Body of pancreas (tissue), 4 donors: ENCODE measurements at regions not wholly inside any gene's neighbourhood (a gene's known extent, or its start where the extent isn't known, plus 50 kb on each side); places are given as distances from the start of the nearest gene placed in this dataset.
A peak's percentile ranks its signal among the peaks of the same experiment; 100 is the strongest.

Source experiments
- ATAC-seq: fragments of 150-250 bp; one replicate; pipeline ENCODE4 v1.9.1; 2016
- DNase-seq, 4 donors: peaks; one replicate each; pipeline ENCODE4 v3.0.0-alpha.2; 2019
- H3K27ac ChIP-seq, 4 donors: fragments of 200-600 bp; sonication (generic); 1 replicate in 3 of 4; 2 replicates in 1 of 4; pipeline versions ENCODE4 v1.5.1 to v1.6.1; 2016 to 2019; ENCODE audit warnings: mild to moderate bottlenecking in 1 of 4, mixed read lengths in 1 of 4, moderate library complexity in 1 of 4
- H3K27me3 ChIP-seq, 2 donors: fragments of 200-600 bp; sonication (generic); one replicate each; pipeline ENCODE4 v1.6.0; 2016; ENCODE audit warnings: mild to moderate bottlenecking in 1 of 2
- H3K36me3 ChIP-seq, 2 donors: fragments of 200-600 bp; sonication (generic); replicated peaks in 1 of 2; 2 replicates each; pipeline ENCODE4 v1.5.1; 2016; ENCODE audit warnings: low read depth in 2 of 2; ENCODE audit not compliant: insufficient read depth in 1 of 2
- H3K4me1 ChIP-seq: fragments of 200-600 bp; sonication (generic); one replicate; pipeline ENCODE4 v1.6.0; 2016
- H3K4me3 ChIP-seq, 2 donors: fragments of 200-600 bp; sonication (generic); 1 replicate in 1 of 2; 2 replicates in 1 of 2; pipeline ENCODE4 v1.5.1; 2016 to 2019
- H3K9me3 ChIP-seq, 3 donors: fragments of 200-600 bp; sonication (generic); 1 replicate in 2 of 3; 2 replicates in 1 of 3; pipeline ENCODE4 v1.5.1; 2016
- POLR2A ChIP-seq, 3 donors: fragments of 450-650 bp; IDR thresholded peaks; one replicate each; pipeline ENCODE4 v1.6.1; 2016; ENCODE audit warnings: antibody characterized with exemption in 3 of 3, mild to moderate bottlenecking in 2 of 3
- WGBS, 2 donors: methylation state at CpG; one replicate each; pipeline ENCODE4 v1.1.5; 2017; 5-methylcytosine and 5-hydroxymethylcytosine counted together
- intact Hi-C: fragments of 100-400 bp; cut with DNase I; formaldehyde crosslinking; loops from one replicate; pipeline ENCODE4 v1.15.1; 2023
- TF ChIP-seq, protein P1 (sequence below), 7 experiments: fragments of 450-650 bp in 4 of 7; fragments of 200-600 bp in 3 of 7; sonication (generic) in 3 of 7; IDR thresholded peaks; one replicate each; pipeline ENCODE4 v1.5.1; 2016 to 2019; ENCODE audit warnings: antibody characterized with exemption in 7 of 7

DNA sequence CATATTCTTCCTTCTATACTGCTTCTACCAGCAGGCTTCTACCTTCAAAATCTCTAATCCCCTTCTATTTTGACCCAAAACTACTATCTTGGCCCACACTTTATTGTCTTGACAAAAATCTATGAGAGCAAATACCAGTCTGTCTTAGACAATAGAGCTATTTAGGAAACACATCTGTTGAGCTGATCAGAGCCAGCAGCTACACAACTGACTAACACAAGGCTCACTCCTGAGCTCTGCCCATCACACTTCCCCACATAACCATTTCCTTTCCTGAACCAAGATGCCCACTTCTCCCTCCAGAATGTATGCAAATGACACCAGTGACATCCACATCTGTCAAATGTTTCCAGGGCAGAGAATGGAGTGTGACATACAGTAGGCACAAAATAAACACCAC lies 293.9 kb upstream of the HSFY2 start:
- H3K27ac ChIP-seq = peak overlapping the region in 2 of 4 donors; percentile 71 to 74
- ATAC-seq (no peak), DNase-seq (no peak)
- H3K4me3 ChIP-seq = no peak overlapping the region
- intact Hi-C loops = no loop called here
- no peaks in the 10 kb centered on the region for H3K27me3 ChIP-seq
- TF ChIP-seq, protein P1, sequence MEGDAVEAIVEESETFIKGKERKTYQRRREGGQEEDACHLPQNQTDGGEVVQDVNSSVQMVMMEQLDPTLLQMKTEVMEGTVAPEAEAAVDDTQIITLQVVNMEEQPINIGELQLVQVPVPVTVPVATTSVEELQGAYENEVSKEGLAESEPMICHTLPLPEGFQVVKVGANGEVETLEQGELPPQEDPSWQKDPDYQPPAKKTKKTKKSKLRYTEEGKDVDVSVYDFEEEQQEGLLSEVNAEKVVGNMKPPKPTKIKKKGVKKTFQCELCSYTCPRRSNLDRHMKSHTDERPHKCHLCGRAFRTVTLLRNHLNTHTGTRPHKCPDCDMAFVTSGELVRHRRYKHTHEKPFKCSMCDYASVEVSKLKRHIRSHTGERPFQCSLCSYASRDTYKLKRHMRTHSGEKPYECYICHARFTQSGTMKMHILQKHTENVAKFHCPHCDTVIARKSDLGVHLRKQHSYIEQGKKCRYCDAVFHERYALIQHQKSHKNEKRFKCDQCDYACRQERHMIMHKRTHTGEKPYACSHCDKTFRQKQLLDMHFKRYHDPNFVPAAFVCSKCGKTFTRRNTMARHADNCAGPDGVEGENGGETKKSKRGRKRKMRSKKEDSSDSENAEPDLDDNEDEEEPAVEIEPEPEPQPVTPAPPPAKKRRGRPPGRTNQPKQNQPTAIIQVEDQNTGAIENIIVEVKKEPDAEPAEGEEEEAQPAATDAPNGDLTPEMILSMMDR (IDR thresholded peaks at IDR 0.05) = no peak
- TF ChIP-seq POLR2A (IDR thresholded peaks at IDR 0.05) = no peak
- no peaks in the 10 kb centered on the region for H3K36me3 ChIP-seq
- H3K4me1 ChIP-seq = peaks cover 9% of the 10 kb centered on the region
- no peaks in the 10 kb centered on the region for H3K9me3 ChIP-seq

DNA sequence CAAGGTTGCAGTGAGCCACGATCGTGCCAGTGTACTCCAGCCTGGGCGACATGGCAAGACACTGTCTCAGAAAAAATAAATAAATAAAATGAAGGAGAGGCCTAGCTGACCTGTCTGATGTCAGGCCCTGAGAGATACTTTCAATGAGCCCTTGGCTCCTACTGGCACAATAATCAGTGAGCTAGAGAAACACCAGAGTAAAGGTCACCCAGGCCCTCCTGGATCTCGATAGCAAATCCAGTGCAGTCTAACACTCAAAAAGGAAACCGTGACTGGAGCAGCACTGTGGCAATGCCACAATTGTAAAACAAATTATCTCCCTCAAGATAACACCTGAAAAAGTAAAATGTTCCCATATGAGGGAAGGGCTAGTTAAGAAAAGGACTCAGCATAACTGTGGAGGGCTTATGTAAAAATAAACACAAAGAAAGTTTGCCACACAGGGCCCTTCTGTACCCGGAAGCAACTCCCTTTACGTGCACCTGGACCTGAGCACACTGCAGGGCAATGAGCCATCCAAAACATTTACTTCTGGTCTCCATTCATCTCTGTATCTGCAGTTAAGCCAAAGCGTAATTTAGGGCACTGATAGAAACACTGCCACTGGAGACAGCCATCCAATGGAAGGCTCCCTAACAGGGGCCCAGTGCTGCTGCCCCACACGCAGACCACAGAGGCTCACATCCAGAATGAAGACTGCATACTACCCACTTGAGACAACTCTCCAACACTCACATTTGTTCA lies 293.1 kb upstream of the HSFY2 start:
- peak; percentile 75 for ATAC-seq
- peak in 2 of 4 donors; percentile 17 to 46 for DNase-seq
- Histone ChIP-seq H3K27ac (peak overlapping the region in 2 of 4 donors; percentile 71 to 74), H3K9me3 (no peaks in the 10 kb centered on the region), H3K4me3 (no peak overlapping the region), H3K4me1 (peaks cover 9% of the 10 kb centered on the region), H3K27me3 (no peaks in the 10 kb centered on the region), H3K36me3 (no peaks in the 10 kb centered on the region)
- intact Hi-C loops = no loop called here
- WGBS, 2 donors = 21 to 42% methylated on average over 3 to 9 of the region's 9 CpGs
- TF ChIP-seq POLR2A (IDR thresholded peaks at IDR 0.05) = no peak
- TF ChIP-seq, protein P1 (IDR thresholded peaks at IDR 0.05) = no peak

DNA sequence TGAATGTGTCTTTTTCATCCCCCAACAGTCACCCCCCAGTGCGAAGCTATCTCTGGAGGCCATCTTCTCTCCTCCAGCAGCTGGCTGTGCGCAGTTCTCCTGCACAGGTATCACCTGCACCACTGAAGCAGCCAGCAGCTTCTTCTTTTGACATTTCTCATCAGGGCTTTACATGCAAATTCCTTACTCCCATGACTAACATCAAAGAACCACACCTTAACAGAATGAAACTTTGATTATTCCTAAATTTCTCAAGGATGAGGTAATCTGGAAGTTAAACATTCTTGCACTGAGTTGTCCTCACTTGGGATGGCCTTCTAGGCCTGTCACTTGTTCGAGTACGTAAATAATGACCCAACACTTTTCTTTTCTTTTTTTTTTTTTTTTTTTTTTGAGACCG lies 291.6 kb upstream of the HSFY2 start:
- peaks cover 9% of the 10 kb centered on the region for H3K4me1 ChIP-seq
- WGBS, 2 donors = 82 to 92% methylated on average over 4 of the region's 5 CpGs
- ATAC-seq (no peak), DNase-seq (no peak)
- H3K27ac ChIP-seq = no peak overlapping the region
- intact Hi-C loops = no loop called here
- no peaks in the 10 kb centered on the region for H3K36me3 ChIP-seq
- H3K4me3 ChIP-seq = no peak overlapping the region
- no peaks in the 10 kb centered on the region for H3K9me3 ChIP-seq
- no peak for TF ChIP-seq POLR2A (IDR thresholded peaks at IDR 0.05)
- TF ChIP-seq, protein P1 (IDR thresholded peaks at IDR 0.05) = no peak
- H3K27me3 ChIP-seq = no peaks in the 10 kb centered on the region

DNA sequence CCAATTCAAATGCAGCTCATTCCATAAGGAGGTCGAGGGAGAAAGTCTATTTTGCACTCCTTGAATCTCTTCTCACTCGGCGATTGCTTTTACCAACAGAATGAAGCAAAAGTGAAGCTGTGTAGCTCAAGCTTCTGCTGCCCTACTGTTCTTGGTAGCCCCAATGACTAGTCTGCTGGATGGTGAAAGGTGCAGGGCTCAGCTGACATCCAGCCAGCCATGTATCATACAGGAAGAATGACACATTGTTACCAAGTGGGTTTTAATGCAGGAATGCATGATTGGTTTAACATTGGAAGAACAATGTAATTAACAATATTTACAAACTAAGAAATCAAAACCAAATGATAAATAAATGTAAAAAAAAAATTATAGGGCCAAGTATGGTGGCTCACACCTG lies 286.2 kb upstream of the HSFY2 start:
- Histone ChIP-seq H3K9me3 (no peaks in the 10 kb centered on the region), H3K4me1 (peaks cover 3% of the 10 kb centered on the region), H3K4me3 (no peak overlapping the region), H3K36me3 (no peaks in the 10 kb centered on the region), H3K27ac (no peak overlapping the region), H3K27me3 (no peaks in the 10 kb centered on the region)
- intact Hi-C loops = no loop called here
- TF ChIP-seq, protein P1 (IDR thresholded peaks at IDR 0.05) = no peak
- no peak for TF ChIP-seq POLR2A (IDR thresholded peaks at IDR 0.05)
- ATAC-seq = no peak
- WGBS, 2 donors = 78 to 87% methylated on average over 3 of the region's 3 CpGs
- DNase-seq = no peak

DNA sequence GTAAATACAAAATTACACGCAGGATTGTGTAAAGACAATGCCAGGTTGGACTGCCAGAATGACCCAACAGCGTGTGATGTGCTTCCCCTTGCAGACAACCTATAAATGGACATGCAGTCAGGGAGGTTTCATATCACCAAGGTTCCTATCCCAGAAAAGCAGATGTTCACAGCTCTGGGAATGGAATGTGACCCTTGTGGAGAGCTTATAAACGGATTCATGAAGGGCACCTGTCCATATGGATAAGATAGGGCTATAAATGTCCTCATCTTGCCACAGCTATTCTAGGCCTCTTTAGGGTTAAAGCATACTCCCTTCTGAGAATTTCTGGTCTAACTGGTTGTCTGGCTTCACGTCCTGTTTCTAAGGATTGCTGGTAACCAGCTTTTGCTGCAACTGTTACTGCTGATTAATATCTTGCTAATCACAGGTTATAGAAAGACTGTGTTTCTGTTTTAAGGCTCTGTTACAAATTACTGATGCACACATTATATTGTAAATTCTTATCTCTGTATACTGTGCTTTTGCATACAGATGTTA lies 285.4 kb upstream of the HSFY2 start:
- Histone ChIP-seq H3K36me3 (no peaks in the 10 kb centered on the region), H3K27ac (no peak overlapping the region), H3K27me3 (no peaks in the 10 kb centered on the region), H3K9me3 (no peaks in the 10 kb centered on the region), H3K4me1 (peaks cover 3% of the 10 kb centered on the region), H3K4me3 (no peak overlapping the region)
- 49 to 56% methylated on average over 4 of the region's 4 CpGs for WGBS, 2 donors
- intact Hi-C loops = no loop called here
- DNase-seq (no peak), ATAC-seq (no peak)
- TF ChIP-seq, protein P1 (IDR thresholded peaks at IDR 0.05) = no peak
- no peak for TF ChIP-seq POLR2A (IDR thresholded peaks at IDR 0.05)
